ENCODE measurements at regions not wholly inside any gene's neighbourhood (a gene's known extent, or its start where the extent isn't known, plus 50 kb on each side); places are given as distances from the start of the nearest gene placed in this dataset.

DNA sequence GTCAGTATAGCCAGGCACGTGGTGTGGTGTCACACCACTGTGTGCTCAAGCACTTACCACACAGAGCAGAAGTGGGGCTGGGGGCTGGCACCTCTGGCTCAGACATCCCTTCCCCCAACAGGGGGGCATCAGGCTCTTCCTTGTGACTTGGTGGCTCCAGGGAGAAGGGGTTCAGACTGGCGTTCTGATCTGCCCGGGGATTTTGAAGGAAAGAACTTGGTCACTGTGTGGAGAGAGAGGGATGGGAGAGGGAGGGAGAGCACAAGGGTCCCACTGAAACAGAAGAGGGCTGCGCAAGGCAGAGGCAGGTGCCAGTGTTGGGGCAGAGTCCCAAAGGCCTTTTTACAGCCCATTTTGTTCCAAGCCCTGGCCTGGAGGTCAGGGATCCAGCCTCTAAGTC is 109.7 kb upstream of the ALDH1B1 start:
- H3K4me3 ChIP-seq (ENCODE audit: low read depth, low read length): no peak overlapping the region
- H3K9me3 ChIP-seq (ENCODE audit: control insufficient read depth, insufficient read depth, low read length): no peaks in the 10 kb centered on the region
- H3K9ac ChIP-seq (ENCODE audit: low read depth, low read length): no peak overlapping the region
- peaks cover 4% of the 10 kb centered on the region for H3K27me3 ChIP-seq (ENCODE audit: control insufficient read depth, insufficient read depth, low read length)
- H3K36me3 ChIP-seq (ENCODE audit: control insufficient read depth, insufficient read depth, low read length): no peaks in the 10 kb centered on the region
- no peaks in the 10 kb centered on the region for H3K4me1 ChIP-seq (ENCODE audit: control insufficient read depth, insufficient read depth, low read length)

DNA sequence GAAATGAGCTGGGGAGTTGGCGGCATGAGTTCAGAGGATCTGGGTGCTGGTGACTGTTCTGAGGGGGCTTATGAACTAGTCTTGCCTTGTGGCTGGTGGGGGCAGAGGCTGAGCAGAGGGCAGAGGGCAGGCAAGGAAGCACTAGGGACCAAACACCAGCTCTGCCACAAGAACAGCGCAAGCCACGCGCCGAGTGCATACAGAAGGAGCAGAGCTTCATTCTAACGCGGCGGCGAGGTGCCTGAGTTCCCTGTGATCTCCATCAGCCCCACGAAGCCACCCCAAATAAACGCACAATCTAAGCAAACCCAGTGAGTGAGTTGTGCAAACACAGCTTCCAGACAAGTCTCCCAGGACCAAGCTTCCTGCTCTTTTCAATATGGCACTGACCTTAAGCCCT is 110.6 kb upstream of the ALDH1B1 start:
- H3K27me3 ChIP-seq (ENCODE audit: control insufficient read depth, insufficient read depth, low read length): peaks cover 4% of the 10 kb centered on the region

GRCh38 chr9:38281196-38281595 is 111.3 kb upstream of the ALDH1B1 start:
- Histone ChIP-seq H3K9ac (ENCODE audit: low read depth, low read length) (no peak overlapping the region), H3K27me3 (ENCODE audit: control insufficient read depth, insufficient read depth, low read length) (peaks cover 4% of the 10 kb centered on the region), H3K4me1 (ENCODE audit: control insufficient read depth, insufficient read depth, low read length) (no peaks in the 10 kb centered on the region), H3K4me3 (ENCODE audit: low read depth, low read length) (no peak overlapping the region), H3K36me3 (ENCODE audit: control insufficient read depth, insufficient read depth, low read length) (no peaks in the 10 kb centered on the region), H3K9me3 (ENCODE audit: control insufficient read depth, insufficient read depth, low read length) (no peaks in the 10 kb centered on the region)

More for the DNA sequence above, 110.6 kb upstream of the ALDH1B1 start:
- Histone ChIP-seq H3K9me3 (ENCODE audit: control insufficient read depth, insufficient read depth, low read length) (no peaks in the 10 kb centered on the region), H3K9ac (ENCODE audit: low read depth, low read length) (no peak overlapping the region), H3K36me3 (ENCODE audit: control insufficient read depth, insufficient read depth, low read length) (no peaks in the 10 kb centered on the region), H3K4me3 (ENCODE audit: low read depth, low read length) (no peak overlapping the region), H3K4me1 (ENCODE audit: control insufficient read depth, insufficient read depth, low read length) (no peaks in the 10 kb centered on the region)

GRCh38 chr9:38280251-38280800 is 112.2 kb upstream of the ALDH1B1 start:
- H3K9ac ChIP-seq (ENCODE audit: low read depth, low read length): no peak overlapping the region
- H3K4me1 ChIP-seq (ENCODE audit: control insufficient read depth, insufficient read depth, low read length): no peaks in the 10 kb centered on the region
- H3K36me3 ChIP-seq (ENCODE audit: control insufficient read depth, insufficient read depth, low read length): no peaks in the 10 kb centered on the region

DNA sequence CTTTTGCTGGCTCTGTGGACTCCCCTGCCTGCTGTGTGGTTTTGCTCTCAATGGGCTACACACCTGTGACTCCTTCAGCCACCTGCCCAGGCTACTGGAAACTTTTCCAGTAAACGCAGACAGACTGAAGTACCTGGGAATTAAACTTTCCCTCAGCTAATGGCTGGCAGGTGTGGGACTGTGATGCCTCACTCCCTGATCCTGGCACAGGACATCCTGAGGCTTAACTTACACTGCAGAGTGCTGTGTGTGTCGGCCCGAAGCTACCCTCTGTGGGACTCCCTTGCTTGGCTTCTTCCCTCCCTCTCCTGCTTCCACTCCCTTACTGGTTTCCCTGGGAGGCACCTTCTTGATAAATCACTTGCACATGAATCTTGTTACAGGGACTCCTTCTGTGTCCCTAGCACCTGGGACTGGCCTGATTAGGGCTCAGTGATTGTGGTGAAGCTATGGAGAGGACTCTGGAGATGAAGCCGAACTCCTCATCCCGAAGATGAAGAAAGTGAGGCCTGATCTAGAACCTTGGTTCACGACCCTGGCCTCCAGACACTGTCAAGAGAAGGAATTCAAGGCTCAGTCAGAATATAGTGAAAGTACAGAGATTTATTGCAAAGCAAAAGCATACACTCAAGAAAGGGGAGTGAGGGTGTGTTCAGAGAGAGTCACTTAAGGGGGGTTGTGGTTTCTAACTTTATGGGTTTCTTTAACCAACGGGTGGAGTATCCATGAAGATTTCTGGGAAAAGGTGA is 113.4 kb upstream of the ALDH1B1 start:
- H3K4me1 ChIP-seq (ENCODE audit: control insufficient read depth, insufficient read depth, low read length): no peaks in the 10 kb centered on the region
- no peaks in the 10 kb centered on the region for H3K9me3 ChIP-seq (ENCODE audit: control insufficient read depth, insufficient read depth, low read length)
- no peak overlapping the region for H3K9ac ChIP-seq (ENCODE audit: low read depth, low read length)
- no peak overlapping the region for H3K4me3 ChIP-seq (ENCODE audit: low read depth, low read length)
- H3K27me3 ChIP-seq (ENCODE audit: control insufficient read depth, insufficient read depth, low read length): peaks cover 4% of the 10 kb centered on the region
- no peaks in the 10 kb centered on the region for H3K36me3 ChIP-seq (ENCODE audit: control insufficient read depth, insufficient read depth, low read length)

More at GRCh38 chr9:38280251-38280800, 112.2 kb upstream of the ALDH1B1 start:
- Histone ChIP-seq H3K4me3 (ENCODE audit: low read depth, low read length) (no peak overlapping the region), H3K9me3 (ENCODE audit: control insufficient read depth, insufficient read depth, low read length) (no peaks in the 10 kb centered on the region), H3K27me3 (ENCODE audit: control insufficient read depth, insufficient read depth, low read length) (peaks cover 4% of the 10 kb centered on the region)

GRCh38 chr9:38278457-38278856 is 114.0 kb upstream of the ALDH1B1 start:
- H3K4me3 ChIP-seq (ENCODE audit: low read depth, low read length): no peak overlapping the region
- no peaks in the 10 kb centered on the region for H3K9me3 ChIP-seq (ENCODE audit: control insufficient read depth, insufficient read depth, low read length)
- peaks cover 2% of the 10 kb centered on the region for H3K27me3 ChIP-seq (ENCODE audit: control insufficient read depth, insufficient read depth, low read length)
- no peaks in the 10 kb centered on the region for H3K4me1 ChIP-seq (ENCODE audit: control insufficient read depth, insufficient read depth, low read length)
- H3K9ac ChIP-seq (ENCODE audit: low read depth, low read length): no peak overlapping the region
- no peaks in the 10 kb centered on the region for H3K36me3 ChIP-seq (ENCODE audit: control insufficient read depth, insufficient read depth, low read length)

- peaks cover 5% of the 10 kb centered on the region for H3K27me3 ChIP-seq (ENCODE audit: control insufficient read depth, insufficient read depth, low read length)
- no peak overlapping the region for H3K9ac ChIP-seq (ENCODE audit: low read depth, low read length)
Measured at GRCh38 chr9:38277601-38278200, 114.8 kb upstream of the ALDH1B1 start.

GRCh38 chr9:38276771-38277439 is 115.6 kb upstream of the ALDH1B1 start:
- Histone ChIP-seq H3K27me3 (ENCODE audit: control insufficient read depth, insufficient read depth, low read length) (peaks cover 6% of the 10 kb centered on the region), H3K9me3 (ENCODE audit: control insufficient read depth, insufficient read depth, low read length) (no peaks in the 10 kb centered on the region), H3K4me3 (ENCODE audit: low read depth, low read length) (no peak overlapping the region), H3K9ac (ENCODE audit: low read depth, low read length) (no peak overlapping the region), H3K4me1 (ENCODE audit: control insufficient read depth, insufficient read depth, low read length) (no peaks in the 10 kb centered on the region), H3K36me3 (ENCODE audit: control insufficient read depth, insufficient read depth, low read length) (no peaks in the 10 kb centered on the region)

More at GRCh38 chr9:38277601-38278200, 114.8 kb upstream of the ALDH1B1 start:
- H3K36me3 ChIP-seq (ENCODE audit: control insufficient read depth, insufficient read depth, low read length): no peaks in the 10 kb centered on the region
- no peaks in the 10 kb centered on the region for H3K9me3 ChIP-seq (ENCODE audit: control insufficient read depth, insufficient read depth, low read length)
- no peaks in the 10 kb centered on the region for H3K4me1 ChIP-seq (ENCODE audit: control insufficient read depth, insufficient read depth, low read length)
- no peak overlapping the region for H3K4me3 ChIP-seq (ENCODE audit: low read depth, low read length)

DNA sequence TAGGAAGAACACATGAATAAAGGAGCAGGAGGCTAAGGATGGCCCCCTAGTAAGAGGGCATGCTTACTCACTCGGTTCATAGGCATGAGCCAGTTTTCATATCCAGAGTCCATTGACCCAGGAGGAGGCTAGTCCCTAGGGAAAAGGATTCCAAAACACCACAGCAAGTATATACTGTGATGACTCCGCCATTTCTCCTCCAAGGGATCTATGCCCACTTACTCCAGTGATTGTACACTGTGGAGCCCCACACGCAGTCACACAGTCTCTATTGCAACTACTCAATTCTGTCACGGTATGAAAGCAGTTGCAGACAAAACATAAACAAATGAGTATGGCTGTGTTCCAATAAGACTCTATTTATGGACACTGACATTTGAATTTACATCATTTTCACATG is 117.7 kb upstream of the ALDH1B1 start:
- Histone ChIP-seq H3K36me3 (ENCODE audit: control insufficient read depth, insufficient read depth, low read length) (no peaks in the 10 kb centered on the region), H3K4me1 (ENCODE audit: control insufficient read depth, insufficient read depth, low read length) (no peaks in the 10 kb centered on the region), H3K27me3 (ENCODE audit: control insufficient read depth, insufficient read depth, low read length) (peaks cover 4% of the 10 kb centered on the region), H3K9me3 (ENCODE audit: control insufficient read depth, insufficient read depth, low read length) (no peaks in the 10 kb centered on the region), H3K9ac (ENCODE audit: low read depth, low read length) (no peak overlapping the region), H3K4me3 (ENCODE audit: low read depth, low read length) (no peak overlapping the region)

GRCh38 chr9:38272710-38273109 is 119.8 kb upstream of the ALDH1B1 start:
- H3K4me1 ChIP-seq (ENCODE audit: control insufficient read depth, insufficient read depth, low read length): no peaks in the 10 kb centered on the region

GRCh38 chr9:38271666-38272241 is 120.7 kb upstream of the ALDH1B1 start:
- H3K9ac ChIP-seq (ENCODE audit: low read depth, low read length): no peak overlapping the region
- H3K4me3 ChIP-seq (ENCODE audit: low read depth, low read length): no peak overlapping the region
- H3K36me3 ChIP-seq (ENCODE audit: control insufficient read depth, insufficient read depth, low read length): no peaks in the 10 kb centered on the region
- H3K4me1 ChIP-seq (ENCODE audit: control insufficient read depth, insufficient read depth, low read length): no peaks in the 10 kb centered on the region
- H3K9me3 ChIP-seq (ENCODE audit: control insufficient read depth, insufficient read depth, low read length): no peaks in the 10 kb centered on the region
- H3K27me3 ChIP-seq (ENCODE audit: control insufficient read depth, insufficient read depth, low read length): peaks cover 4% of the 10 kb centered on the region

More at GRCh38 chr9:38272710-38273109, 119.8 kb upstream of the ALDH1B1 start:
- H3K9me3 ChIP-seq (ENCODE audit: control insufficient read depth, insufficient read depth, low read length): no peaks in the 10 kb centered on the region
- H3K27me3 ChIP-seq (ENCODE audit: control insufficient read depth, insufficient read depth, low read length): peaks cover 4% of the 10 kb centered on the region
- H3K36me3 ChIP-seq (ENCODE audit: control insufficient read depth, insufficient read depth, low read length): no peaks in the 10 kb centered on the region
- H3K9ac ChIP-seq (ENCODE audit: low read depth, low read length): no peak overlapping the region
- no peak overlapping the region for H3K4me3 ChIP-seq (ENCODE audit: low read depth, low read length)
